NCI-H2107 treated with DMSO at 0.1 percent for 48 hours (cell line): ENCODE measurements at regions not wholly inside any gene's neighbourhood (a gene's known extent, or its start where the extent isn't known, plus 50 kb on each side); places are given as distances from the start of the nearest gene placed in this dataset.
"Not testable (repeated sequence)": the region's sequence is repeated elsewhere in the genome, so short reads cannot be mapped to it uniquely, and the experiment has no call there.

Experiments used
- DNase-seq: peaks from one replicate; lab custom pipeline; 2025; ENCODE audit not compliant: unreplicated experiment; lab: John Stamatoyannopoulos, UW

- DNase-seq: no peak
Observed at GRCh38 chr6:16950302-16950701, 151.5 kb upstream of the STMND1 start.

- no peak for DNase-seq
Observed at GRCh38 chr6:16949716-16950115, 152.1 kb upstream of the STMND1 start.

DNA sequence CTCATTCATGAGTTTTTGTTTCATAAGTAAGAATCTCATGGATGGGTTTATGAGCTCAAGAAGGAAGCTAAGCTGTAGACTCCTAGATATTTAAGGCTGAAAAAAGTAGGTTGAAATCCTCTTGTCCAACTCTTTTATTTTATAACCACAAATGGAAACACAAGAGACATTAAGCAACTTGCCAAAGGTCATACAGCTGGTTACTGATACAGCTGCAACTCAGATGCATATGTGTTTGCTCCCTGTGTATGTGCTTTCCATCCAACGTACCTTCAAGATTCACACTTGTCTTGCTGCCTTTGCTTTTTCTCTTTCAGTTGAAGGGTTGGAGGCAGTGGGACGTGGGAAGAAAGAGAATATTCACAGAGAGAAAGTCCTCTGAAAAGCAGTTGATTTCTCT lies 153.5 kb upstream of the STMND1 start:
- no peak for DNase-seq

DNA sequence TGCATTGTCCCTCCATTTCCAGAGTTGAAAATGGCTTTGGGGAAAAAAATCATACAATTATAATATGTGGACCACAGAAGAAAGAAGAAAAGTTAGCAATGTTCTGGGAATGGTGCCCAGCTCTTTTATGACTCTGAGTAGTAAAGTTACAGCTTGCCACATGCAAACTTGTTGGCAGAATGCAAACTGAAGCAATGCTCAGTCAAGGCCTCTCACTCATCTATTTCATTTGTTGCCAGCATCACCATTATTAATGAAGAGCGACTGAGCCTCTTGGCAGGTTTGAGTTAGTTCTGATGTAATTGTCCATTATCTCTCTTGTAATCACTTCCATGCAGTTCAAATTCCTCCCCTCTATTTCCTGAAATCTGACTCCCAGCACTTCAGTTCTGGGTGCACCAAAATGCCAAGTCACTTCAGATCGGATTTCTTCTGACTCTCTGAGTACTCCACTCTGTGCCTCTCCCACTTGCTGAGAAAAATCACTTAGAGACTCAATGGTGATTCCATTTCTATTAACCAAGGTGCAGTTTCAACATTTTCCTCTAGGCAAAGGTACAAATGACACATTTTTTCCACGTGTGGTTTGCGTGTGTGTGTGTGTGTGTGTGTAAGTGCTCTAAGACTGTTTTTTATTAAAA lies 154.4 kb upstream of the STMND1 start:
- peak; percentile 41 for DNase-seq

GRCh38 chr6:16944596-16944995 lies 157.3 kb upstream of the STMND1 start:
- no peak for DNase-seq

- no peak for DNase-seq
Observed at GRCh38 chr6:16939839-16940238, 162.0 kb upstream of the STMND1 start.

- DNase-seq: no peak
Observed at GRCh38 chr6:16939351-16939750, 162.5 kb upstream of the STMND1 start.

DNA sequence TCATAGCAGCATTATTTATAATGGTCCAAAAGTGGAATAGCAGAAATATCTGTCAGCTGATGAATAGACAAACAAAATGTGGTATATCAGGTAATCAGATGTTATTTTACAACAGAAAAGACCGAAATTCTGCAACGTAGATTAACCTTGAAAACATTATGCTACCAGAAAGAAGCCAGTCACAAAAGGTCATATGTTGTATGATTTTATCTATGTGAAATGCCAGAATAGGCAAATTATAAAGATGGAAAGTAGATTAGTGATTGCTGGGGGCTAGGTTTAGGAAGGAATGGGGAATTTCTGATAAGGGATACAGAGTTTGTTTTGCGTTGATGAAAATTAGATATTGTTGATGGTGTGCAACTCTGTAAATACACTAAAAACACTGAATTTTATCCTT lies 165.0 kb upstream of the STMND1 start:
- DNase-seq: no peak

DNA sequence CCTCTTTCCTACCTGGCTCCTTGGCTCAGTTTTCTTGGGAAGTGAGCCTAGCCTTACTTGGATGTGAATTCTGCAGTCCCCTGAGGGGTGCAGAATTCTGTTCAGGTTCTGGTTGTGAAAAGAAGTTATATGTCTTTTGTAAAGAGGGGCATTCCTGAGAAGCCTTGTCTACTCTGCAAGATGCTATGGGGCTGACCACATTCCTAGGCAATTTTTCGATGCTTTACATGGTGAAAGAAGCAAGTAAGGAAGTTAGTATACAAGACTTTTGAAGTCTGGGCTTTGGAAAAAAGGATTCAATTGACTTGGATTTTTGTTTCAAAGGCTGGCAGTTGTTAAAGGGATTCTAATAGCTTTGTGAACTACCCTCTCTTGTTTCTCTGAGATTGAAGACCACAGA lies 167.9 kb upstream of the STMND1 start:
- no peak for DNase-seq

DNA sequence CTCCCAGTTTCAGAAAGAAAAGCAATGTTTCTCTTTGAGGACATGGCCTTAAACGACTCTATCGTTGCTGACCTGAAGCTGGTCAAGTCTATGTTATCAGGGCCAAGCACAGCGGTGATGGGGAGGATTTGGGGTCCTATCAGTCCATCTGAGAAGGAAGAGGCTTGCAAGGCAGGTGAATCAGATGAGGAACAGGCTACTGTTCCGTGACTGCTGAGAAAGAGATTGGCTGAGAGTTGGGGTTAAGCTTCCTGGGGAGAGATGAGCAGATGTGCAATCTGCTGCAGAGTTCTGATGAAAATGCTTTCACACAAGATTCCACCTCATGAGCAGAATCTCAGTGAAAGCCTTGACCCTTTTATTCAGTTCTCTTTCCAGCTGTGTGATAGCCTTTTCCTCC lies 168.3 kb upstream of the STMND1 start:
- DNase-seq: no peak

- DNase-seq: no peak
Observed at GRCh38 chr6:16932920-16933319, 168.9 kb upstream of the STMND1 start.

DNA sequence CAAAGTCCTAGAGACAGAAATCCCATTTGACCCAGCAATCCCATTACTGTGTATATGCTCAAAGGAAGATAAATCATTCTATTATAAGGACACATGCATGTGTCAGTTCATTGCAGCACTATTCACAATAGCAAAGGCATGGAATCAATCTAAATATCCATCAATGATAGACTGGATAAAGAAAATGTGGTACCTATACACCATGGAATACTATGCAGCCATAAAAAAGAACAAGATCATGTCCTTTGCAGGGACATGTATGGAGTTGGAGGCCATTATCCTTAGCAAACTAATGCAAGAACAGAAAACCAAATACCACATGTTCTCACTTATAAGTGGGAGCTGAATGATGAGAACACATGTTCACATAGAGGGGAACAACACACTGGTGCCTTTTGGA lies 169.8 kb upstream of the ATXN1 start:
- DNase-seq: not testable (repeated sequence)

- DNase-seq: no peak
Observed at GRCh38 chr6:16930432-16930831, 169.2 kb upstream of the ATXN1 start.

DNA sequence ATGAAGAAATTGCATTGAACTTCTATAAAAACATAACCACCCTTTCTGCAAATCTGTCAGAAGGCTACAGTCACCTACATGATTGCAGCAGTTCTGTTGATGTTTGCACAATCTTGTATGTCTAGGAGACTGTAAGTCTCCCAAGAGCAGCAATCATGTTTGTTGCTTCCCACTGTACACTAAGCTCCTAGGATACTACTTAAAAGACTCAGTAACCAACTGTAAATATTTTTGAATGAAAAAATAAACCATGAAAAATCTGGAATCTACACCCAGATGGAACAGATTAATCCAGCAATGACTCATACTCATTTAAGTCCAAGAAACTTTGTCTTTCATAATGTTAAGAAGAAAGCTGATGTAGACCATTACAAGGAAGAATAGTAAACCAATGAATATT lies 168.5 kb upstream of the ATXN1 start:
- DNase-seq: no peak

- DNase-seq: no peak
Observed at GRCh38 chr6:16928387-16928786, 167.1 kb upstream of the ATXN1 start.

DNA sequence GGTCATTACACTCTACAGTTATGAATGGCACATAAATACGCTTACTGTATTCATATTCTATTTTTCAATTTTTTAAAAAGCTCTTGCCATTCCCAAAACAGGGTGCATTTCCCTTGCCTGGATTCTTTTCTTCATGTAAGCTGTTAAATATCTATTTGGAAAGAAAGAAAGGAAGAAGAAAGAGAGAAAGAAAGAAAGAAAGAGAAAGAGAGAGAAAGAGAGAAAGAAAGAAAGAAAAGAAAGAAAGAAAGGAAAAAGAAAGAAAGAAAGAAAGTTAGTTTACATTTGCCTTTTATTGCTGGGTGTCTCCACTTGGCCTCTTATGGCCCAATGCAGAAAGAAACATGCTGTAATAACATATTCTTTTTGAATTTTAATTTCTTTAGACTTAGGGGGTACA lies 165.9 kb upstream of the ATXN1 start:
- no peak for DNase-seq

DNA sequence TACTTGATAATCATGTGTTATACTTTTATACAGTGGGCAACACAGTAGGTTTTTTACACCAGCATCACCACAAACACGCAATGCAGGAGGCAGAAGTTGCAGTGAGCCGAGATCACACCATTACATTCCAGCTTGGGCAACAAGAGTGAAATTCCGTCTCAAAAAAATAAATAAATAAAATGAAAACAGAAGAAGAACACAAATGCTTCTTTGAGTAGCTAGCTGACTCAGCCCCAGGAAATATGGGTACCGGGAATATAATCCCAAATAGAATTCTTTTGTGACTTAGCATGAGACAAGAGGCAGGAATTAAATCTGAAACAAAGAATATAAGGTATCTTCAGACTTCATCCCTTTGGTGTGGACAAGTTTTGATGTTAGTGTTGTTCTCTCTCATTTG lies 164.2 kb upstream of the ATXN1 start:
- DNase-seq: no peak

DNA sequence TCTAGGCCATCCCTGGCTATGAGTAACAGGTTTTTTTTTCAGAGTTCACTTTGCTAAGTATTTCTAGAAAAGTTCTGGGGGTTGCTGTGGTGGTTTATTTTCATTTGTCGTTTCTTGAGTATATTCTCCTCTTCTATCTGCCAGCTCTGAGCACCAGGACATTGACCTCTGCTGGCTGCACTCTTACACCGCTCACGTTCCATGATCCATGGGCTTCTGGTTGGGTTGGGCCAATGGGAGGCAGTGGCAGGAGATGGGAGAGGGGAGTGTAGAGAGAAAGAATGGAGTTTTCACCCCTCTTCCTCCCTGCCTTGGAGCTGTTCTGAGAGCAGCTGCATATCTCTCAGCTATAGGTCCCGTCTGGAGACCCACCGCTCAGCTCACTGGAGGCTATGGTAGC lies 161.0 kb upstream of the ATXN1 start:
- no peak for DNase-seq

DNA sequence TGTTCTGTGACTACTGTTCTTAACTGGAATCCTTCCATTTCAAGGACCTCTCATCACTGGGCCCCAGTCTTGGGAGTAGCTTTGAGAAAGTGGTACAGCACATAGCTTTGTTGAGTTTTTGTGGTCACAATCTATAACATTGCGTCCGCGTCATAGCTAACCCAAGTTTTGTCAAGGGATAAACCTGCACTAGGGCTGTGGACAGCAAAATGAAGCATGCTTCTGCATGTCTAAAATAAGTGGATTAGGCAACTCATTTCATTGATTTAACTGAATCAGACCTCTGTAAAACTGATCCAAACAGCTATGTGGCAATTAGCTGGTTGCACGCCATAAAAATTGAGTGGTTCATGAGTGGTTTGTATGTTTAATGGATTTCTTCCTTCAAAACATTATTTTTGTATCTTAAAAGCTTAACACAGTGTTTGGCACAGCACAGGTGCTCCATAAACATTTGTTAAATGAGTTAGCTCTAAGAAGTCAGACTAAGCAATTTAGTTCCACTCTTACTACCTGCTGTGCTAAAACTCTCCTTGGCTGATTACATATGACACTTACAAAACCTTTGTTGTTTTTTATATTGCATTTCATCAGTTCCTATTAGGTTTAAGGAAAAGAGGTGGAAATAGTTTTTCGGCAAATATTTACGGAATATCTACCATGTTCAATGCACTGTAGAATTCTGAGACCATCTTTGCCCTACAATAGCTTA lies 160.3 kb upstream of the ATXN1 start:
- DNase-seq: no peak

DNA sequence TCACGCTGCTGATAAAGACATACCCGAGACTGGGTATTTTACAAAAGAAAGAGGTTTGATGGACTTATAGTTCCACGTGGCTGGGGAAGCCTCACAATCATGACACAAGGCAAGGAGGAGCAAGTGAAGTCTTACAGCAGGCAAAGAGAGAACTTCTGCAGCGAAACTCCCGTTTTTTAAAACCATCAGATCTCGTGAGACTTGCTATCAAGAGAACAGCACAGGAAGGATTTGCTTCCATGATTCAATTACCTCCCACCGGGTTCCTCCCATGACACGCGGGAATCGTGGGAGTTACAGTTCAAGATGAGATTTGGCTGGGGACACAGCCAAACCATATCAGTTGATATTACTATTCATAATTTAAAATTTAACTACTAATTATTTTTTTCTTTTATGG lies 157.3 kb upstream of the ATXN1 start:
- no peak for DNase-seq

DNA sequence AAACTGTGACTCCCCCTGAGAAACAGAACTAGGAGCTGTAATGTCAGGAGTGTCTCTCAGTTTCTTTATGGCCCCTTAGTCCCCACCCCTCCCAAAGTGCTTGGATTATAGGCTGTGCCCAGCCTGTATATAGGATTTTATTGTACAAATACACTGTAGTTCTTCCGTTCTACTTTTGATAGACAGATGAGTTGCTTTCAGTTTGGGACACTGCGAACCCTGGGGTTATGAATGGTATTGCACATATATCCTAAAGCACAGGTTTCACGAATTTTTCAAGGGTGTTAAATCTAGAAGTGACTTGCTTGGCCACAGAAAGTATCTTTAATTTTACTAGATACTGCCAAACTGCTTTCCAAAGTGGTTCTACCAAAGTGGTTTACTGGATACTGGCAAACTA lies 152.9 kb upstream of the ATXN1 start:
- no peak for DNase-seq

DNA sequence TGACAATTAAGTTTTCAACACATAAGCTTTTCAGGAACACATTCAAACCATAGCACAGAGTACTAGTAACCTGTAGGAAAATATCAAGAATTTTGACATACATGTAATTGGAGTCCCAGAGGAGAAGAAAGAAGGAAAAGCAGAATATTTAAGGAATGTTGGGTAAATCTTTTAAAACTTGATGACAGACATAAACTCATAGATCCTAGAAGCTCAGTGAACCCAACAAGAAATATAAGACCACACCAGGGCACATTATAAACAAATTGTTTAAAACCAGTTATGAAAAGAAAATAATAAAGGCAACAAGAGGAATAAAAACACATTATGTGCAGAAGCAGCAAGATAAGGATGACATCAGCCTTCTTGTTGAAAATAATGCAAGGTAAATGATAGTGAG lies 151.5 kb upstream of the ATXN1 start:
- no peak for DNase-seq

- DNase-seq: no peak
Observed at GRCh38 chr6:16911088-16911487, 149.8 kb upstream of the ATXN1 start.
